Endothelial cell (in vitro differentiated cells): ENCODE measurements at regions not wholly inside any gene's neighbourhood (a gene's known extent, or its start where the extent isn't known, plus 50 kb on each side); places are given as distances from the start of the nearest gene placed in this dataset.

Experiments used
- DNase-seq: peaks from one replicate; pipeline ENCODE4 v3.0.0; 2021; ENCODE audit warnings: low spot score
- H3K27ac Mint-ChIP-seq: one replicate; pipeline ENCODE4 v1.8.0; 2021; ENCODE audit warnings: mixed read lengths, inconsistent platforms; ENCODE audit not compliant: unreplicated experiment
- H3K27me3 Mint-ChIP-seq: one replicate; pipeline ENCODE4 v1.8.0; 2021; ENCODE audit warnings: mild to moderate bottlenecking, moderate library complexity, mixed read lengths, inconsistent platforms; ENCODE audit not compliant: unreplicated experiment
- H3K36me3 Mint-ChIP-seq: one replicate; pipeline ENCODE4 v1.8.0; 2021; ENCODE audit warnings: mild to moderate bottlenecking, low read depth, mixed read lengths, inconsistent platforms; ENCODE audit not compliant: unreplicated experiment
- H3K4me1 Mint-ChIP-seq: one replicate; pipeline ENCODE4 v1.8.0; 2021; ENCODE audit warnings: mild to moderate bottlenecking, mixed read lengths, inconsistent platforms; ENCODE audit not compliant: unreplicated experiment
- H3K4me3 Mint-ChIP-seq: one replicate; pipeline ENCODE4 v1.8.0; 2021; ENCODE audit warnings: mild to moderate bottlenecking, mixed read lengths, inconsistent platforms; ENCODE audit not compliant: unreplicated experiment
- H3K9me3 Mint-ChIP-seq: one replicate; pipeline ENCODE4 v1.8.0; 2021; ENCODE audit warnings: mixed read lengths, inconsistent platforms; ENCODE audit not compliant: unreplicated experiment
- CTCF ChIP-seq: fragments of 200-600 bp; sonication (generic); IDR thresholded peaks from one replicate; pipeline ENCODE4 v1.5.0; 2021; ENCODE audit warnings: antibody characterized with exemption; ENCODE audit not compliant: unreplicated experiment

- H3K27ac Mint-ChIP-seq, result no peak overlapping the region
- H3K4me1 Mint-ChIP-seq, result peaks cover 5% of the 10 kb centered on the region
- H3K27me3 Mint-ChIP-seq, result no peaks in the 10 kb centered on the region
- H3K36me3 Mint-ChIP-seq, result no peaks in the 10 kb centered on the region
- no peak for TF ChIP-seq CTCF
- DNase-seq, result no peak
- H3K4me3 Mint-ChIP-seq, result no peak overlapping the region
- H3K9me3 Mint-ChIP-seq, result no peaks in the 10 kb centered on the region
Observed at GRCh38 chrX:30943984-30944383, 54.9 kb upstream of the TAB3 start.

GRCh38 chrX:30941898-30942297, 52.8 kb upstream of the TAB3 start:
- H3K4me1 Mint-ChIP-seq, result peaks cover 5% of the 10 kb centered on the region
- H3K4me3 Mint-ChIP-seq, result no peak overlapping the region
- no peak for TF ChIP-seq CTCF
- H3K9me3 Mint-ChIP-seq, result no peaks in the 10 kb centered on the region
- H3K27me3 Mint-ChIP-seq, result no peaks in the 10 kb centered on the region
- no peak for DNase-seq
- H3K36me3 Mint-ChIP-seq, result no peaks in the 10 kb centered on the region
- peak overlapping the region; percentile 9 for H3K27ac Mint-ChIP-seq

GRCh38 chrX:30939928-30940327, 50.9 kb upstream of the TAB3 start:
- H3K27ac Mint-ChIP-seq, result no peak overlapping the region
- no peaks in the 10 kb centered on the region for H3K27me3 Mint-ChIP-seq
- H3K36me3 Mint-ChIP-seq, result no peaks in the 10 kb centered on the region
- H3K4me3 Mint-ChIP-seq, result no peak overlapping the region
- DNase-seq, result no peak
- no peak for TF ChIP-seq CTCF
- no peaks in the 10 kb centered on the region for H3K9me3 Mint-ChIP-seq
- peaks cover 5% of the 10 kb centered on the region for H3K4me1 Mint-ChIP-seq
